ENCODE measurements at regions not wholly inside any gene's neighbourhood (a gene's known extent, or its start where the extent isn't known, plus 50 kb on each side); places are given as distances from the start of the nearest gene placed in this dataset.

DNA sequence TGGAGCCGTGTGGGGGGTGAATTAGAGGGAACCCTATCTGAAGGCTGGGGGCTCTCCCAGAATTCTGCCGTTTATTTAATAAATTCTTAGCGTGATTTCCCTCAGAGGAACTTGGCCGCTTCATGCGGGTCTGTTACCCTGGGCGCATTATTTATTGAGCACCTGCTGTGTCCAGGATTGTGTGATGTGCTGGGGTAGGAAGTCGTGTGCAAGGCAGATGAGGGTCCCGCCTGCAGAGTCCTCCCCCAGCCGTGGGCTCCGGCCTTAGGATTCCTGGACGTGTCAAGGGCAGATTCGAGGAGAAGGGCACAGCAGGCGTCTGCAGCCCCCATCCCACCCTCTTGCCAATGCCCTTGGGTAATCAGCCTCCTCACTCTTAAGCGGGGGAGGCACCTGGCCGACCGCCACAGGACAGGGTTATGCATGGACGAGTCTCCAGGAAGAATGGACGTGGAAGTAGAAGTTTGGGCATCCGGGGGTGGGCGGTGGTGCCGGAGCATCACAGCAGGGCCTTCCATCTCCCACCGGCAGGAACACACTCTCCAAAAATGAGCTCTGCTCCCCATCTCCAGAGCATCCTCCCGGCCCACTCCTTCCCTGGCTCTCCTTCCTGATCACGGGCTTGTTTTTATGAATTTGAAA lies 233.3 kb upstream of the C1orf174 start:
- TF ChIP-seq, protein P1, sequence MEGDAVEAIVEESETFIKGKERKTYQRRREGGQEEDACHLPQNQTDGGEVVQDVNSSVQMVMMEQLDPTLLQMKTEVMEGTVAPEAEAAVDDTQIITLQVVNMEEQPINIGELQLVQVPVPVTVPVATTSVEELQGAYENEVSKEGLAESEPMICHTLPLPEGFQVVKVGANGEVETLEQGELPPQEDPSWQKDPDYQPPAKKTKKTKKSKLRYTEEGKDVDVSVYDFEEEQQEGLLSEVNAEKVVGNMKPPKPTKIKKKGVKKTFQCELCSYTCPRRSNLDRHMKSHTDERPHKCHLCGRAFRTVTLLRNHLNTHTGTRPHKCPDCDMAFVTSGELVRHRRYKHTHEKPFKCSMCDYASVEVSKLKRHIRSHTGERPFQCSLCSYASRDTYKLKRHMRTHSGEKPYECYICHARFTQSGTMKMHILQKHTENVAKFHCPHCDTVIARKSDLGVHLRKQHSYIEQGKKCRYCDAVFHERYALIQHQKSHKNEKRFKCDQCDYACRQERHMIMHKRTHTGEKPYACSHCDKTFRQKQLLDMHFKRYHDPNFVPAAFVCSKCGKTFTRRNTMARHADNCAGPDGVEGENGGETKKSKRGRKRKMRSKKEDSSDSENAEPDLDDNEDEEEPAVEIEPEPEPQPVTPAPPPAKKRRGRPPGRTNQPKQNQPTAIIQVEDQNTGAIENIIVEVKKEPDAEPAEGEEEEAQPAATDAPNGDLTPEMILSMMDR (conservative IDR thresholded peaks at IDR 0.05; ENCODE audit: low read depth, low read length), result no peak
- TF ChIP-seq POLR2A (IDR thresholded peaks at IDR 0.05; ENCODE audit: low read depth, low read length) (no peak), BHLHE40 (IDR thresholded peaks at IDR 0.05; ENCODE audit: low read depth, low read length) (no peak), RFX5 (IDR thresholded peaks at IDR 0.05; ENCODE audit: low read depth, low read length) (no peak), CHD1 (IDR thresholded peaks at IDR 0.05; ENCODE audit: low read depth, low read length) (no peak)
